Fibroblast of peridontal ligament (primary cell): ENCODE measurements at regions not wholly inside any gene's neighbourhood (a gene's known extent, or its start where the extent isn't known, plus 50 kb on each side); places are given as distances from the start of the nearest gene placed in this dataset.

ENCODE experiments used
- DNase-seq: peaks from one replicate; pipeline ENCODE4 v3.0.0-alpha.2; 2010; ENCODE audit errors: extremely low read depth

DNA sequence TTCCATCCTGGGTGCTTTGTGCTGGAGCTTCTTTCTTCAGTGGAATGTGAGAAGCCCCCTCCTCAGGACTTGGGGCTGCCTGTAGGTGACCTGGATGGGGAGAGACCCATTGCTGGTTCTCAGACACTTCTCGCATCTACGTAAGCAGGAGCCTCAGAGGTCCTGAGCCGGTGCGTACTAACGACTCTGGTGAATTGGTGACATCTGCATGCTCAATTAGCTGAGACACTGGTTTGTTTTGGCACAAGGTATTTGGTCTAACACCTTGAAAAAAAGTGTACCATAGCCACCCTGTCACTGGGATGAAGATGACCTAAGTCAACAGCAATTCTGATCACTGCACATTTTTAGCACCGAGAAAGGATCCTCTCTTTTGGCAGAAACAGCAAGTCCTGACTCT, 57.7 kb downstream of the LRRC30 start:
- no peak for DNase-seq

DNA sequence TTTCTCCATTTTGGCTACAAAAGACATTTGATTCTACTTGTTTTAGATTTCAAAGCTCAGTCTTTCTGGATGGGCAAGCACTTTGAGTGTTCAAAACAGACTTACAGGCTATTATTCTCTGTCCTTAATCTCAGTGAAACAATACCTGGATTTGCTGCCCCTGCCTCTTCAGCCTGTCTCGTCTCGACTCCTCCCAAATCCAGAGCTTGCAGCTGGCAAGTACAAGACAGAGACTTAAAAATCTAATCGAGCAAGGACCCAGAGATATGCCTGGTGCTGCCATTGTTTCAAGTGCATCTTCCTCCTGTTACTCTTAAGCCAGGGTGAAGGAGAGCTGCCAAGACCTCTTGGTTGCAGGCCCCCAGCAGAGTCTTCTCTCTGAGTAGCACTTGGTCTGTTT, 59.2 kb downstream of the LRRC30 start:
- DNase-seq: no peak

DNA sequence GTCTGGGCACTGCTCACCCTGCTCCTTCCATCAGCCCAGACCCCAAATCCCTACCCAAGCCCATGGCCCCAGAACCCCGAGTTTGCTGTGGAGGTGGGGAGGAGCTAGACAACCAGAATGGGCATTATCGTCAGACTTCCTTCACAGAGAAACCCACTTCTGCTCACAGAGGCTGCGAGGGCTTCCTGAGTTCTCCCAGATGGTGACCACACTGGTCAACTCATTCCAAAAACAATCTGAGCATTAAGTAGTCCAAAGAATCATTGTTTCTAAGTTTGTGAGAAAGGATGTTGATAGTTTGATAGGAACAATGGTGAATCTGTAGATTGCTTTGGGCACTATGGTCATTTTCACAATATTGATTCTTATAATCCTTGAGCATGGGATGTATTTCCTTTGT, 60.2 kb downstream of the LRRC30 start:
- no peak for DNase-seq

DNA sequence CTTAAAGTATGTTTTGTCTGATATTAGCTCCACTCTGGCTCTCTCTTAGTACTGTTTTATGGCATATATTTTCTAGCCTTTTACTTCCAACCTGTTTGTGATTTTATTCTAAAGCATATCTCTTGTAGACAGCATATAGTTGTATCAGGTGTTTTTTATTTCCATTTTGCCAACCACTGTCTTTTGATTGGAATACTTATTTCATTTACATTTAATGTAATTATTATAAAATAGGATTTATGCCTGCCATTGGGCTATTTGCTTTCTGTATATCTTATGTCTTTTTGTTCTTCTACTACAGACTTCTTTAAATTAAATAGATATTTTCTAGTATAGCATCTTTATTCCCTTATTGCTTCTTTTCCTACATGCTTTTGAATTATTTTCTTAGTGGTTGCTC, 67.3 kb downstream of the LRRC30 start:
- no peak for DNase-seq

DNA sequence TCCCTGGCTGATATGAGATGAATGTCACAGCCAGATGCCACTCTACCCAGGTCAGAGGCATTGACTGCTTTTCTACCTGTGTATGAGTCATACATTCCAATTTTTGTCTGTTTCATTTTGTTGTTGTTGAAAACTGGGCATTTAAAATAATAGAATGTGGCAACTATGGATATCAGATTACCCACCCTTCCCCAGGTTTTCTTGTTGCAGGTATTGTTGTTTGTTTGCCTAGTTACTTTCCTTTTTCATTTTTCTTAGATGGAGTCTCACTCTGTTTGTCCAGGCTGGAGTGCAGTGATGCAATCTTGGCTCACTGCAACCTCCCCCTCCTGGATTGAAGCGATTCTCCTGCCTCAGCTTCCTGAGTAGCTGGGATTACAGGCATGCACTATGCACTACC, 70.2 kb downstream of the LRRC30 start:
- no peak for DNase-seq

DNA sequence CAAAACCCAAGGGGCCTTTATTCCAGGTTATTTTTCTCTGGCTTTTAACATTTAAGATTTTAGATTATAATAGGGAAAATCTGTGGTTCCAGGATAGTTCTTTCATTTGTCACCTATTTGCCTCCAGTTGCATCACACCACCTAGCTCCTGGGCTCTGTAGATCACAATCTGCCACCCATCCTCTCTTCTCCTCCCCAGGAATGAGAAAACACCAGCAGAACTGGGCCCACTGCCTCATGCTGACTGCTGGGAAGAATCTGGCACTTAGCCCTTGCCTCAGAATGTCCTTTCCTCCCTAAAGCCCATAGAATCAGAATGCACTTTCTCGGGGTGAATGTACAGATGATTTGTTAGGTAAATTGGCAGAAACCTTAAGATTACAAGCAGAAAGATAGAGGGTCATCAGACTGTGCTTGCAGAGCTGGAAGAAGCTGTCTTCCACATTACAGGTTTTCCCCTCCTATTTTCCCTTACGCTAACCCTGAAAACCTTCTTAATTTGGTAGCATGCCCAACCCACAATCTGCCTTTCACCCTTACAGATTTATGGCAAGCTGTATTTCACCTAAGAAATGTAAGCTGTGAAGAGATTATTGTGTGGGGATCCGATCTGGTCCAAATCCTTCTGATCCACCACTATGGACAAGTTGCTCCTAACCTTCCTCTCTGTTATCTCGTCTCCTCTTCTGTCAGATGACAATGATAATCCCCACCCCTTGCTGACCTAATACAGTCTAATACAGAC, 72.6 kb downstream of the LRRC30 start:
- DNase-seq: no peak

DNA sequence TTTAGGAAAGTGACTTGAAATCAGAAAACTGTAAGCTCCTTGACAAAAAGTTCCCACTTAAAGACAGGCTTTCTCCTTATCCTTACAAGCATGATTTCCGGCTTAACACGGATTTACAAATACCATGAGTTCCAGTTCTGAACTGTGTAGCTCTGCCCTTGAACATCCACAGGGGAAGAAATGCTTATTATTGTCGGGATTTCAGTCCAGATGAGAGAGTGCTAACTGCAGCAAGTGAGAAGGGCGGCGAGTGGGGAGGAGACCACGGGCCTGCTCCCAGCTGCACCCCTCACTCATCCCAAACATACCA, 73.1 kb downstream of the LRRC30 start:
- no peak for DNase-seq

DNA sequence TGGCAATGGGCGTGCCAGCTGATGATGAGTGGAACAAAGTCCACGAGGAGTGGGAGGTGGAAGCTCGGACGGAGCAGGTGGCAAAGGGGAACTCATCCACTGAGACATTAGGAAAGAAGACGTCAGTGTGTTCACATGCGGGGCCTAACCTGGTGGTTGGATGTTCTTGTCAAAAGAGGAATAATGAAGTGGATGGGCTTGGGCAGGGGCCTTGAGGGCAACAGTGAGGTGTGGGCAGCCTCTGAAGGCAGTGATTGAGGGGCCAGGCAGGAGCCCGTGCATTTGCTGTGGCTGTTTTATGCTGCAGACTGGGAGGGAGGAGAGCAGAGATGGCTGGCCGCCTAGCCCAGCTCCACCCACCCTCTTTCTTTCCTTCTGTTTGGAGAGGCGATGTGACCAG, 74.5 kb downstream of the LRRC30 start:
- no peak for DNase-seq

DNA sequence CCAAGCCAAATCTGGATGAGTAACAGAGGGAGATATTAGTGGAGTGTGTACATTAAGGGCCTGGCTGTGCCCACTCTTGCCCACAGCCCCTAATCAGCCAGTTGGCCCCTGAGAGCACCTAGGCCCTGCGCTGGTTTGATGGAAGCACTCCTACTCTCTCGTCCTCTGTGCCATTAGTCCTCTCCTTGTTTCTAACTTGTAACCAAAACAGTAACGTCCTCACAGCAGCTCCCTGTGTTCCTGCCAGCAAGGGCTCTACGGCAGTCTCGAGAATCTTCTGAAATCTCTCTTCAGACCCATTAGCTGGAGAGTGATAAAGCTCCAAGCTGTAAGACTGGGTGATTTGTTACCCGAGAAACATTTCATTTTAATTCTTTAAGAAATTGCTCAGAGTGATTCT, 76.1 kb downstream of the LRRC30 start:
- no peak for DNase-seq

DNA sequence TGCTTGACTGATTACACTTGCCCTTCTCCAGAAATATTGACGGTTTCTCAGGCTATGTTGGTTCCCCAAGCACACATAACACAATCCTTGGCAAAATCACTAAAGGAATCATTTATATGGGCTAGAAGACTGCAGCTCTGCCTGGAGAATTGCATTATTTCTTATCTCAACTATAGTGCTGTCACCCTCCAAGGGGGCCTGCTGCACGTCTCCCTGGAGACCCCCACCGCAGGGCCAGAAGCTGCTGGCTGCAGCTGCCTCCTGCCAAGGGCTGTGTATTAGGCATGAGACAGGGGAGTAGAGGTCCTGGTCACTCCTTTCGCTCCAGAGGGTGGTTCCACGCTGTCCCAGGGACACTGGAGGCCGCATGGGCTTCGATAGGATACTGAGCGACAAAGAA, 76.6 kb downstream of the LRRC30 start:
- no peak for DNase-seq

DNA sequence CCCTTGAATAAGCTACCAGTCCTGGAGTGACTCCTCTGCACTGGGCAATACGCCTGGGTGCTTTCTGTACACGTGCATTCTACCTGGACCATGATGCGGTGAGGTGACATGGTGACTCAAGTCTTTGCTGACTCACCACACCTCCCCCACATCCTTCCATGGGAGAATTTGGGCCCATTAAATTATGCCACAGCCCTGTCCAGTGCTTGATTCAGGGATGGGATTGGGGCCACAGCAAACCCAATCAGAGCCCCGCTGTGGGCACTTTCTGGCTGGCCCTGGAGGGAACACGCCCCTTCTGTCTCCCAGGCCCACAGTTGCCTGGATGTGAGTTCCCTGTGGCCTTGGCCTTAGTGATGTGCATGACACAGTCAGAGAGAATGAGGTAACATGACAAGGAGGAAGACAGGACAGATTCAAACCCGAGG, 86.9 kb downstream of the LRRC30 start:
- DNase-seq: no peak

DNA sequence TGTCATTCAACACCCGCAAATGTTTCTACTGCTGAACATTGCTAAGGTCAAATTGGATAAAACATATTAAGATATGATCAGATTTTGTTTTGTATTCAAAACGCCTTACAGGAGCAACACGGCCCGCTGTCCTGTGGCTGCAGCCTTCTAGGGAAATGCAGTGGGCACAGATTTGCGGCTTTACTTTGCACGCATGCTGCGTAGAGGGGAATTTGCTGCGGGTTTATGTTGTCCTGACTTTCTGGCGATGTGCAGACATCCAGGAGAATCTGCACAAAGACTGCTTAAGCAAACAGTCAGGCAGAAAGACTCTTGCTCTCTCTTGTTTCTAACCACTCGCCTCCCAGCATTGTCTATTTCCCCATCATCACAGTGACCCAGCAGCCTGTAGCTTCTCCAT, 88.3 kb downstream of the LRRC30 start:
- no peak for DNase-seq

DNA sequence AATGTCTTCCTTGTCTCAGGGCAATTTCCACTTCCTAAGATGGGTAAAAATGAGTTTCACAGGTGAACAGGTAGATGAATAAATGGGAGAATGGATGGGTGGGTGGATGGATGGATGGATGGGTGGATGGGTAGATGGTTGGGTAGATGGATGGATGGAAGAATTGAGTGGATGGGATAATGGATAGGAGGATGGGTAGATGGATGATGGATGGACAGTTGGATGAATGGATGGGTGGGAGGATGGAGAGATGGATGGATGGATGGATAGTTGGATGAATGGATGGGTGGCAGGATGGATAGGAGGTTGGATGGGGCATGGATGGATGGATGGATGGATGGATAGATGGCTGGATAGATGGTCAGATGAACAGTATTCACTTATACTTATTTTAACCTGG, 90.9 kb downstream of the LRRC30 start:
- no peak for DNase-seq

DNA sequence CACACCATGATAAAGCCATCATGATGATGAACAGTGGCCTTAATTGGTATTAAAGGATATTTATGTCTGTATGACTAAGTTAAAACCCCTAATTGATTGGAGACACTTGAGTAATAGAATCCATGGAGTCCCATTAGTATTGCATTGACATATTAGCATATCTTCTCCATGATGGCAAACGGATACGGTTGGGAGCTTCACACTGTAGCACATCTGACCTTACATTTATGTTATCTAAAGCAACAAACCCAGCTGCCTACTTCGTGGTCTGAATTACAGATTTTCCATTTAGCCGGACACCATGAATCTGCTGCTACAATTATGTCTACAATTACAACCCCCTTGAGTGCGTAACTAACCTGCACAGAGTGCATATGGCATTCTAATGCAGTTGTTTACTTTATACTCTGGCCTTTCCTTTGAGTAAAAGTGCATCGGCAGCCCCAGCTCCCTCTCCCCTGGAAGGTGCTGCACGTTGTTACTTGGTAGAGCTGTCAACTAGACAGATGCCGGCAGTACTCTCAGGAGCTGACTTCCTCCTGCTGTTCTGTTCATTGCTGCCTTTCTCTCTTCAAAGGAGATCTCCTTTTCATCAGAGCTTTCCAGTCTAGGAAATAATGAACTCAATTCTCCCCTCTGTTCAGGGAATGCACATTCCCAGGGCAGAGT, 92.1 kb downstream of the LRRC30 start:
- no peak for DNase-seq

DNA sequence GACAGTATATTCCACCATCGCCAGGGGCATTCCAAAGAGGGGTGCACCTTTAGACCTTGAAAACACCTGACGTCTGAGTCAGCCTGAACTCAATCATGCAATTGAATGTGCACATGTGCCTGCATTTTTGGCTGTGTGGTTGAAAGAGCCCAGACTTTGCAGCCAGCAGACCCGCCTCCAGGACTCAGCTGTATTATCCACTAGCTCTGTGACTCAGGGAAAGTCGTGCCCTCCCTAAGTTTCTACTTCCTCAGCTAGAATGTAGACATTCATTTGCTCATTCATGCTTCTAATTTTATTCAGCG, 94.2 kb downstream of the LRRC30 start:
- DNase-seq: no peak

DNA sequence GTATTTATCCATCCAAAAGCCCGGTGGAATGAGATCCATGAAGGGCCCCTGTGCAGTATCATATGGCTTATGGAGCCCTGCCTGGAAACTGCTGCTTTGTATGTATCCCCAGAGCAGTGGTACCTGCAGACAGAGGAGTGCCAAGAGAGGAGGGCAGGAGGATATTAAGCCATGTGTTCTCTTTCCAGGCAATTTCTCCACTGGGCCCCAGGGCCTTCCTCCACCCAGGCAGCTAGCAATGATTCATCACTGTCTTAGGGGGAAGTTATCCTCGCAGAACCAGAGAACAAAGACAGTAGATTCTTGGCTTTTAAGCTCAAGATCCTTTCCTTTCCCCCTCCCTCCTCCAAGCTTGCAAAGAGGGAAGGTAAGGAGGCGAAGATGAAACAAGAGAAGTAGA, 98.1 kb downstream of the LRRC30 start:
- no peak for DNase-seq

DNA sequence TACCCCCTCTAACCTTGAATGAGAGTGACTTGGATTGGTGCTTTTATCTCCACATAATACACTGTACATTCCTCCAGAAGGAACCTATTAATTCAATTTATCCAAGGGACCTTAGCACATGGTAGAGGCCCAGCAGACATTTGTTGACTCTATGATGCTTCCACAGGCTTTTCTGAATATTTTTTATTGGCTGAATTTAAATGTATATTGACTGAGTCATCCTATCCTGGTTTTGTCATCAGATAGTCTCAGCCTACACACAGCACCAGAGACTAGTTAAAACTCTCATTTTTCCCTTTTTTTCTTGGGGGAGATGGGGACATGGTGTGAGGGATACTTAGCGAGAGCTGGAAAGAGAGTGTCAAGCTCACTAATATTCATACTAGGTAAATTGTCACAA, 101.6 kb downstream of the LRRC30 start:
- no peak for DNase-seq

DNA sequence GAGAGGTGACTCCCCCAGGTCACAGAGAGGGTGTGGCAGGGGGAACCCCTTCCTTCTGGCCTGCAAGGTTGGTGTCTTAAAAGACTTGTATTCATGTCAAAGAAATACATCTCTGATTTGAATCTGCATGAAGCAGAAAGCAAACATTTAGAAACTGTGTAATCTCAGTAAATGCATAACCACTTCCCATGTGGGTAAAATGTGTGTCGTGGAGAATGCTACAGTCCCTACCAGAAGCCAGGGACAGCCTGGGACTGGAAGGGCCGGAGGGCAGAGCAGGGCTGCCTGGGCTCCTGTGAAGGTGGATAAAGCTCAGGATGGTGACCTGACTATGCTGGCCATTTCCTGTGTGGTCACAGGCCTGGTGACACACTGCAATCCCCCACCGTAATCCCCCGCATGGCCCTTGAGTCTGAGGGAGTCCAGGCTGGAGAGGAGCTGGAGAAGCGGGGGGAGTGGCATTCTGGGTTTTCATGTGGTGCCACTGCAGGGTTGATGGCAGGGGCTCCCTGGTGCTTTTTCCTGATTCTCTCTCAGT, 102.2 kb downstream of the LRRC30 start:
- no peak for DNase-seq

DNA sequence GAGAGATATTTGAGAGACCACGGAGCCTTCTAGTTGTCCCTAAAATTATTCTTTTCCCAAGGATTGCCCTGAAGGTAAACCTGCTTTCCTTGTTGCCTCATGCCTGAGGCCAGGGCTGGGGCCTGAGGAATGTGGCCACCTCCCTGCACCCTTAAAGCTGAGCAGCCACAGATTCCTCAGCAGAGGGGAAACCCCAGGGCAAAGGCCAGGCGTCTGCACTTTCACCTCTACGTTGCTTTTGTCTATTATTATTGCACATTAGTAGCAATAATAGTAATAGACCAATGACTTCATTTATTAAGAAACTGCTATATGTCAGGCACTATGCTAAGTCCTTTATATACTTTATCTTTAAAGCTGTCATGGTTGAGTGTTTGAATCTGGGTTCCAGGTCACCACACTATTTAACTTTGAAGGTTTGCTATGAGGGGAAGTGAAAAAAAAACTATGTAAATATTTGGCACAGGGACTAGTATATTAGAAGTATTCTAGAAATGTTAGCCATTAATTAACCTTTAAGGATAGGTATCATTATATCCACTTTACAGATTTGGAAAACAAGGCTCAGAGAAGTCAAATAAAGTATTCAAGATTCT, 104.2 kb downstream of the LRRC30 start:
- DNase-seq: no peak

DNA sequence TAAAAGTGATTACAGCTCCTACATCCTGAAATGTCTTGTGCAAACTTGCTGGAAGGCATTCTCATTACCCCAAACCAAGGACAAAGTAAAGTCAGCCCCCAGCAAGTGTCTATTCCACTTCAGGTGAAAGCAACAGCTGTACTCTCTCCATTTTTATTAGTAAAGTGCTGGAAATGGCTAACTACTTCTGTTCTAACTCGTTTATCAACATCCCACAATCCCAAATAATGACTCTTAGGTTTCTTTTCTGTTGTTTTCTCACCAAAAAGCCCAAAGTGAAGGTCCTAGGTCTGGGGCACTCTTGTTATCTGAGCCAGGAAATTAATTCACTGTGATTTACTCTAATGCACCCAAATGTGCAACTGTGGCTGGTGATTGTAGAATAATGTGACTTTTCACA, 105.7 kb downstream of the LRRC30 start:
- no peak for DNase-seq

DNA sequence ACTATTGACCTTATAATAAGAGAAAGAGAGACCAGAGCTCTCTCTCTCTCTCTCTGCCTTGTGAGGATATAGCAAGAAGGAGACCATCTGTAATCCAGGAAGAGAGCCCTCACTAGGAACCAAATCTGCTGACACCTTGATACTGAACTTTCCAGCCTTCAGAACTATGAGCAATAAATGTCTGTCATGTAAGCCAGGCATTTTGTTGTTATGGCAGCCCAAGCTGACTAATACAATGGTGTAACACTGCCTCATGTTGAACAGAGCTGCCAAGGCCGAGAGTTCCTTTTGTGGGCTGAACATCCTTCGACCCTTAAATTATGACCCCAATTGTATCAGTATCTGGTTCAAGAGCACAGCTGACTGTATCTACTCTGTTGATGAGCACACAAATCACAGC, 108.0 kb downstream of the LRRC30 start:
- no peak for DNase-seq

DNA sequence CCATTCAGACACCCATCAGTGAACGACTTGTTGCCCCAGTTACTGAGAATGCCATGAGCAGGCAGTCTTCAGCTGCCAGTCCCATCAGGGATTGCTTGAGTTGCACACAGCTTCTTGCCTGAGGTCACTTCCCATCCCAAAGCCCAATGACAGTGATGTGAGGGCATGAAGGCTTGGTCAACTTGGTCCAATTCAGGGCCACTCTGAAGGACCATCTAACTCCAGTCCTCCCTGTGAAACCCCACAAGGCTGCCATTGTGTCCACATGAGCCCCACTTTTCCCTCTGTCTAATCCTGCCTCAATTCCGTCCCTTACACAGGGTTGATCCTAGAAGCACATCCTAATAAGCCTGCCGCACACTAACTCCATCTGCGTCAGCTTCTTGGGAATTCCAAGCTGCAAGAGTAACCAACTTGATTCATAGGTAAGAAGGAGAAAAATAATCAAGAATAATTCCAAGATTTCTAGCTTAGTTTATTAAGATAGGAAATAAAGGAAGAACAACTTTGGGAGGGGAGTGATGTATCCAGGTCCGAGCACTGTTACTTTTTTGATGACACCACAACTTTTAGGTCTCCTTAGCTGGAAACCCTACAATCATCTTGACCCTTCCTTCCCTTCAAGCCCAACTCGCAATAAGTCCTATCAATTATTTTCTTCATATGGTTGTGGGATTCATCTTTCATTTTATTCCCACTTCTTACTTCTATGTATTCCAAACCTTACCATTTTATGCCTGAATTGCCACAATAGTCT, 110.9 kb downstream of the LRRC30 start:
- DNase-seq: no peak
